ENCODE measurements at regions not wholly inside any gene's neighbourhood (a gene's known extent, or its start where the extent isn't known, plus 50 kb on each side); places are given as distances from the start of the nearest gene placed in this dataset.
"Not testable (repeated sequence)": the region's sequence is repeated elsewhere in the genome, so short reads cannot be mapped to it uniquely, and the experiment has no call there.

GRCh38 chr2:153635494-153635893, 156.9 kb upstream of the RPRM start:
- no peak for DNase-seq

DNA sequence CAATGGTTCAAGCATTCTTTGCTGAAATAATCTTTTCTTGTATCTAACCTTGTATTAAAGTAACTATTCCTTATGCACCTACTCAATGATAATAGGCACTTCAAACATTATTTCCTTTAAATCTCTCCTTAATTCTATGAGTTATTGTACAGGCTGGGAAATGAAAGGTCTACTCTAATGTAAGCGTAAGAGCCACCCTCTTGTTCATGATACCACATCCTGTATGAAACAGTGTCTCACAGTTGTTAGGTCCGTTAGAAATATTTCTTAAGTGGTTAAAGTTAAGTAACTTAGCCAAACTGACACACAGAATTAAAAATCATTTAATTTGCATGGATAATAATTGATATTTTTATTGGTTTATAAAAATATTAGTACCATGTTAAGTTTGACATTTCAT, 162.5 kb upstream of the RPRM start:
- no peak for DNase-seq

GRCh38 chr2:153644955-153645354, 166.4 kb upstream of the RPRM start:
- DNase-seq = no peak

GRCh38 chr2:153645599-153645998, 167.0 kb upstream of the RPRM start:
- no peak for DNase-seq

GRCh38 chr2:153657651-153658050, 179.1 kb upstream of the RPRM start:
- no peak for DNase-seq

DNA sequence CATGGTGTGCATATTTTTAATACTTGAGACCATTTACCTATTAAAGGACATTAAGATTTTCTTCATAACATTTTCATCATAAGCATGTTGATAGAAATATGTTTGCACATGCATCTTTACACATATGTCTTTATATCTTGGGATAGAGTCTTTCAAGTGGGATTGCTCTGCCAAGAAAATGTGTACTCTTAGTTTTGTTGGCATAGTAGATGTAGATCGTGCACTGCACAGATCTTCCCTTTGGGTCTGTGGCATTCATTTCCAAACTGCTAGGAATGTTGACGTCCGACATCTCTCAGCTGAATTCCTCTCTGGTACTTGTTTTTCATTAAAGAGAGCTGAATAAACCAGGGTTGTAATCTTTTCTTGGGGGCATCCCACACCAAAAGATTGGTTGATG, 183.2 kb upstream of the RPRM start:
- no peak for DNase-seq

DNA sequence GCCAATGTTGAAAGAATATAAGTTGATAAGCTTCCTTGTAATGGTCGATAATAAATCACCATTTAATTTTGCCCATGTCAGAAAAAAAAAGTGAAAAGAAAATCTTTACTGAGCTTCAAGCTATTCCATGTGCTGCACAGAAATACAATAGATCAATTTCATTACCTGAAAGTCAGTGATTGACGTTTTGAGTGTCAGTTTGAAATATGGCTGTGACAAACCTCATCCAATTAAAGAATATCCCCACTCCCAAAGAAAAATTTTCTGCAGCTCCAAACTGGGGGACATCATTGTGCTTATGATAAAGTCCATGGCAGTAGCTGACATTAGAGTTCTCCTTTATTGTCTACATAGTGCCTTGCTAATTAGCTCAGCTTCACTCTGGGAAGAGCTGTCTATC, 184.8 kb upstream of the RPRM start:
- DNase-seq = no peak

- DNase-seq = not testable (repeated sequence)
Measured at GRCh38 chr2:153664009-153664408, 185.4 kb upstream of the RPRM start.

GRCh38 chr2:153667475-153667874, 188.9 kb upstream of the RPRM start:
- no peak for DNase-seq

- no peak for DNase-seq
Measured at GRCh38 chr2:153668923-153669322, 190.4 kb upstream of the RPRM start.

DNA sequence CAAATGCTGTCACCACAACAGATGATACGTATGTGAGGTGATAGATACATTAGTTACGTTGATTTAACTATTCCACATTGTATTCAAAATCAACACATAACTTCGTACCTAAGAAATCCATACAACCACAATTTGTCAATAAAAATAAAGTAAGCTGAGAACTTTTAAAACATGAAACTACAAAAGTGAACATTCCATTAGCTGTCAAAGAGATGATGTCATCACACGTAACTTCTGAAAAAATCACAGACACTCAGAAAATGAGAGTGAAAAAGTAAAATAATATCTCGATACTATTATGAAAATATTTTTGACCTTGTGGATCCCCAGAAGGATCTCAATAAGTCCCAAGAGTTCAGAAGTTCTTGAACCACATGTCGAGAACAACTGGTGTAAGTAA, 161.6 kb upstream of the GALNT13 start:
- no peak for DNase-seq

DNA sequence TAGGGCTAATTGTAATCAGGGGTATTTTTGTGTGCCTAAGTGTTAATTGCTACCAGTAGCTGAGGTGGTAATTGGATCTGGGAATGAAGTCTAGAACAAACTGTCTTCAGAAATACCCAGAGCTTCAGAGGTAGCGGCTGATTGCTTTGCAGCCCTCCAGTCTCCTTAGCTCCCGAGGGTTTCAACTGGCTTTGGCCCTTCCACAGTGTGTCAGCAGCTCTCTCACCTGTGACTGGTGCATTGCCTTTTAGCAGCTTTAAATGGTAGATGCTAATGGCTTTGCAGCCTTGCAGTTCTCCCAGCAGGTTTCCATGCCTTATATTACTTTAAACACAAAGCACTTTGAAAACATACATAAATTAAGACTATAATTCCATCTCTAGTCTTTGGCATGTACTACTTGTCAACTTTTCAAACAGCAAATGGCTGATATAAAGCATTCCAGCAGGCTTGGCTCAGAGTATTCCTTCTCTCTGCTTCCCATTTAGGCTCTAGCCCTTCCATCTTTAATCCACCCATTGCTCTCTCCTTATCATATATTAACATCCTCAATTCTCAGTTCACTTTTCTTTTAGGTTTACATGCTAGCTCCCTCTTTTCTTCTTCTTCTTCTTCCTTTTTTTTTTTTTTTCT, 156.4 kb upstream of the GALNT13 start:
- DNase-seq = no peak

DNA sequence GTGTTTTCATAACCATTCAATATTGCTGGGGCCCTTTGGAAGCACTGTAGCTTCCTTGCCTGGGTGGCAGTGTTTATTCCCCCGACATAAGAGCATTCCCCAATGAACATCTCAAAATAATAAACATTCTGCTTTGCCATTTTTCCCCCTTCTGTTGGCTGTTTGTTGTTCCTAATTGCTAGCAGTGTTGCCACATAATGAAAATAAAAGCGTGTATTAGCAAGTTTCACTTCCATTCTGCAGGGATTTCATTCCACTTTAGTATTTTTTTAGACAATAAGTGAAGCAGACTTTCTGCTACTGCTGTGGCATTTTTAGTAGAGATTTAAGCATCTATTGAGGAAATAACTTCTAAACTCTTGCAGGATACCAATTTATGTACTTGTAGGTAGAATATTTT, 154.7 kb upstream of the GALNT13 start:
- DNase-seq = no peak

DNA sequence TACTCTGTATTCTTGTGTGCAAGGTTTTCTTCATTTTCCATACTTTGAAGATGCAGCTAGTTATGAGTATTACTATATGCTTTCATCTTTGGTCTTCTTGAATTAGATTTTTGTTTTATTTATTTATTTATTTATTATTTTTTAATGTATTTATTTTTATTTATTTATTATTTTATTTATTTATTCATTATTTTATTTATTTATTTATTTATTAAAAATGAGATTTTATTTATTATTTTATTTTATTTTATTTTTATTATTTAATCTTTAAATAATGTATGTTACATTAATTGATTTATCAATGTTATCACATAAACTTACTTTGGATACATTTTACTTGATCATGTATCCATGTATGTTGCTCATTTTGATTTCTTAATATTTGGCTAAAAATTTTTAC, 132.3 kb upstream of the GALNT13 start:
- DNase-seq = no peak

DNA sequence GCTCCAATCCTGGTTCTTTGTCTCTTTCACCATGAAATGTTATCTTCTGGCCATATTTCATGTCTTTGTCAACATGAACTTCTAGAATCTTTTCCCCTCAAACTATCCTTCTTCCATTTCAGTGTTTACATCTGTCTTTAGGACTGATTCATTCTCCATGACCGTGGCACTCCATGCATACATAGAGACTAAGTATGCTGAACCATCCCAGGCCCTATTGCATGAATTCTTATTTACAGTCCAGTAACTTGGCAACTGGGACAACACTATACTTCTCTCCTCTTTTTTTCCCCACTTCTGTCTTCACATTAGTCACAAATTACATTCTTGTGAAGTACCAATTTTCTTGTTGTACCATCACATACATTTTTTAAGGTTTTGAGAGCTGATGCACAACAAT, 109.8 kb upstream of the GALNT13 start:
- no peak for DNase-seq

- DNase-seq = no peak
Measured at GRCh38 chr2:153766415-153766814, 105.3 kb upstream of the GALNT13 start.

DNA sequence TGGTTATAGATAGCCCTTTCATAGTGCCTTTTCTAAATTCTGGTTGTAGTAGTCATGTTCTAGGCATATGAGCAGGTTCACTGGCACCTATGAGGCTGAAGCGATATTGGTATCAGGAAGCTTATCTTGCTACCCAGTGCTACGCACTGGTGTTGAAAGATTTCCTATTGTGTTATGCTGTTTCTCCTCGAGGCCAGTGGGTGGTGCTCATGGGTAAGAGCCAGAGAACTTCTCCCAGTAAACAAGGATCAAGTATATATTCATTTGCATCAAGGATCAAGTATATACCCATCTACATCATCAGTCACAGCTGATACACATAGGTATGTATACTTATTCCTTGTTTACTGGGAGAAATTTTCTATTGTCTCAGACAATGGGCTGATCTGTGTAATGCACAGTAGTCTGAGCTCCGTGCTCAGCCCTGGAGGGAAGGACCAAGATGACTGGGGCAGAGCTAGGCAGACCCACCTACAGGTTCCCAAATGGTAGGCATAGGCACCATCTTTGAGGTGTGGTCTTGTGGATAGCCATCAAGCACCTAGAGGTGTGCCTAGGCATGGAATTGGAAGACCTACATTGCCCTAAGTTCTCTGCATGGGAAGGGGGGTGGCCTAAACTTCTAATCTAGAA, 101.2 kb upstream of the GALNT13 start:
- DNase-seq = no peak

- no peak for DNase-seq
Measured at GRCh38 chr2:153780241-153780640, 91.5 kb upstream of the GALNT13 start.

DNA sequence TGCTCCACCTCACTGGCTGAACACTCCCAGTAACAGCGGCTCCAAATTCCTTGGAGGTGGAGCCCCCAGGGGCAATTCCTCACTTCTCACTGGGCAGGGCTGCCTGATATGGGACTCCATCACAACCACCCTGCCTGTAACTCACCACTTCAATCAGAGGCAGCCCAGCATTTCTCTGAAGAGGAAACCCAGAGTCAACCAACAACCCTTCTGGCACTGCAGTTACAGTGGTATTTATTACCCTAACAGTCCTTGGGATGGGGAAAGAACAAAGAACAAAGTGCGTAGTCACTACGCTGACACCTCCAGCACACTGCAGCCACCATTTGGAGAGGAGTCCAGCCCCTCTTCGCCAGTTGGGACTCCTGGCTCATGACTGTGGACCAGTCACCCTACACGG, 85.7 kb upstream of the GALNT13 start:
- no peak for DNase-seq

DNA sequence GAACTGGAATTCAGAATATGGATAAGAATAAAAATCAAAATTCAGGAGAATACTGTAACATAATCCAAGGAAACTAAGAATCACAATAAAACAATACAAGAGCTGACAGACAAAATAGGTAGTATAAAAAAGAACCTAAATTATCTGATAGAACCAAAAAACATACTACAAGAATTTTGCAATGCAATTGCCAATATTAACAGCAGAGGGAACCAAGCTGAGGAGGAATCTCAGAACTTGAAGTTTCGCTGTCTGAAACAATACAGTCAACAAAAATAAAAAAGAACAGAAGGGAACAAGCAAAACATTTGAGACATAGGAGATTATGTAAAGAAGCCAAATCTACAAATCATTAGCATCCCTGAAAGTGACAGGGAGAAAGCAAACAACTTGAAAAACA, 84.1 kb upstream of the GALNT13 start:
- DNase-seq = no peak

DNA sequence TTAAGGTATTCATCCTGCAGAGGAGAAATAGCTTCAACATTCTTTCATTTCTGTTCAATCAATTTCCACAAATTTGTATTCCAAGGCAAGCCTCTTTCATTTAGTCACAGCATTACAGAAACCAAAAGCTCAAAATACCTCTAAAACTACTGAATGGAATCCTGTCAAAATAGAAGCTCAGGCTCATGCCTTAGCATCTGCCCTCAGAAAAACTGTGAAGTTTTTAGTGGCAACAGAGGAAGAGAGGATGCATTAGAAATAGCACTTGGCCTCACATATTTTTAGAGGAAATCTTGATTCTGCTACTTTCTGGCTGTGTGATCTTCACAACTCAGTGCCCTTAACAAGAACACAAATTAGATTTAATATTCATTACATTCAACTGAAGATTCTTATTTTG, 69.1 kb upstream of the GALNT13 start:
- no peak for DNase-seq

DNA sequence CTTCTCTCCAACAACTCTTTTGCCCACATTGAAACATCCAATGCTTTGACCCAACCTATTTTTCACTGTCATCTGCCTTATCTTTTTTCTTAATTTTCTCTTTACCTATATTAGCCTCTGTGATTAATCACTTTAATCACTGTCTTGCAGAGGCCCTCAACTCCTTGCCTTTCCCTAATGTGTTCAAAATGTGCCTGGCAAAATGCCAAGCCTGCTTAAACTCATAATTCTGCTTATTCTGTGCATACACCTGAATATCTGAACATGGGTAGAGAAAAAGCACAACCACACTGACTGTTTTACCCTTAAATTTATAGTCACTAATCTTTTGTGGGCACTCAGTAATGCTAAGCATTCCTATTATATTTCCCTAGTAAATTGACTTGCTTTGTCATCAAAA, 63.0 kb upstream of the GALNT13 start:
- DNase-seq = no peak

DNA sequence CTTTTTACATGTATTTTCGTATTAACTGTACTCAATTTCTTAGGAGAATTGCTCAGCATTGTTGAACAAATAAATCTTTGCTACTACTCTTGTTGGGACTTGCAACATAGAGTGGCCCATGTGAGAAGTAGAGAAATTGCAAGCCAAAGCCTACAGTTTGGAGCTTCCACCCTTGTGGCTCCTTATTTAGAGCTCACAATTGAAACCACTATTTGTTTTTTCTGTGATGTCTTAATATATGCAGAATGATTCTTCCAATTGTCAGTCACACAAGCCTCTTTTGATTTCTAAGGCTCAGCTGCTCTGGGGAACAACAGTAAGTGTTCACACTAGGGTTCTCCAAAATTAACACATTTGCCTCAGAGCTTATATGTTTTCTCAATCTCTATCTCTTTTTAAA, 60.2 kb upstream of the GALNT13 start:
- no peak for DNase-seq

GRCh38 chr2:153812632-153813031, 59.1 kb upstream of the GALNT13 start:
- DNase-seq = no peak

DNA sequence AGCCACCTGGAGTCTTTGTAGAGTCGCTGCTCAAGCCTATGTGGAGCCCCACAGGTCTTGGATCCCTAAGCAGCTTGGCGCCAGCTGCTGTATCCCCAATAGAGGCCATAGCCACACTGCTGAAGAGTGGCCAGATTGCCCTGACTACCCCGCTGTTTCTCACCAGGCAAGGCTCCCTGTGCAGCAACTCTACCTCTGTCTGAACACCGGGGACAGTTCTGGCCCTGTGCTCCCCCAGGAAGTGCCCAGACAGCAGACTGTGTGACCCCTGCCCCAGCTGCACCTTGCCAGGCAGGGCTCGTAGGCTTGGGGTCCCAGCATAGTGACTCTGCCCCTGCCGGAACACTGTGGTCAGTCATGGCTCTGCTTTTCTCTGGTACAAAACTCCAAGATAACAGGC, 53.5 kb upstream of the GALNT13 start:
- DNase-seq = no peak
